ENCODE measurements at regions not wholly inside any gene's neighbourhood (a gene's known extent, or its start where the extent isn't known, plus 50 kb on each side); places are given as distances from the start of the nearest gene placed in this dataset.

DNA sequence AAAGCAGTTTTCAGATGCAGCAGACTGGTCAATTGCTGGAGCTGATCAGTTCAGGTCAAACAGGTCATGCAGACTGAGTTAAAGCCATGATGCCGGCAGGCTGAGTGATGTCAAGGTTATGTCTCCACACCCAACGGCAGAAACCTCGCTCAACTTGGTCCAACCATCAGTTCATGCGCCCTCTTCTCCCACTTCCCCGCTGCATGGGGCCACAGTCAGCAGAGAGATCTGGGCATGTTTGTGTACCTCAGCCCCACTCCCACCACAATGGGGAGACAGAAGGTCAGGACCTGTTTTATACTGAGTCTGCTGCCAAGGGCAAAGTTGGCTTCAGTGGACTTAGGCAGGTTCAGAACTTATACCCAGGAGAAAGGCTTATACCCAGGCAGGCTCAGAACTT, 118.7 kb downstream of the TRIM29 start:
- DNase-seq (ENCODE audit: extremely low read depth, low read depth): no peak
- no peak overlapping the region for H3K4me3 ChIP-seq (replicated peaks; ENCODE audit: low read depth, low read length)
- TF ChIP-seq, protein P1, sequence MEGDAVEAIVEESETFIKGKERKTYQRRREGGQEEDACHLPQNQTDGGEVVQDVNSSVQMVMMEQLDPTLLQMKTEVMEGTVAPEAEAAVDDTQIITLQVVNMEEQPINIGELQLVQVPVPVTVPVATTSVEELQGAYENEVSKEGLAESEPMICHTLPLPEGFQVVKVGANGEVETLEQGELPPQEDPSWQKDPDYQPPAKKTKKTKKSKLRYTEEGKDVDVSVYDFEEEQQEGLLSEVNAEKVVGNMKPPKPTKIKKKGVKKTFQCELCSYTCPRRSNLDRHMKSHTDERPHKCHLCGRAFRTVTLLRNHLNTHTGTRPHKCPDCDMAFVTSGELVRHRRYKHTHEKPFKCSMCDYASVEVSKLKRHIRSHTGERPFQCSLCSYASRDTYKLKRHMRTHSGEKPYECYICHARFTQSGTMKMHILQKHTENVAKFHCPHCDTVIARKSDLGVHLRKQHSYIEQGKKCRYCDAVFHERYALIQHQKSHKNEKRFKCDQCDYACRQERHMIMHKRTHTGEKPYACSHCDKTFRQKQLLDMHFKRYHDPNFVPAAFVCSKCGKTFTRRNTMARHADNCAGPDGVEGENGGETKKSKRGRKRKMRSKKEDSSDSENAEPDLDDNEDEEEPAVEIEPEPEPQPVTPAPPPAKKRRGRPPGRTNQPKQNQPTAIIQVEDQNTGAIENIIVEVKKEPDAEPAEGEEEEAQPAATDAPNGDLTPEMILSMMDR (IDR thresholded peaks at IDR 0.05; ENCODE audit: low read depth, low read length, missing control alignments): no peak

DNA sequence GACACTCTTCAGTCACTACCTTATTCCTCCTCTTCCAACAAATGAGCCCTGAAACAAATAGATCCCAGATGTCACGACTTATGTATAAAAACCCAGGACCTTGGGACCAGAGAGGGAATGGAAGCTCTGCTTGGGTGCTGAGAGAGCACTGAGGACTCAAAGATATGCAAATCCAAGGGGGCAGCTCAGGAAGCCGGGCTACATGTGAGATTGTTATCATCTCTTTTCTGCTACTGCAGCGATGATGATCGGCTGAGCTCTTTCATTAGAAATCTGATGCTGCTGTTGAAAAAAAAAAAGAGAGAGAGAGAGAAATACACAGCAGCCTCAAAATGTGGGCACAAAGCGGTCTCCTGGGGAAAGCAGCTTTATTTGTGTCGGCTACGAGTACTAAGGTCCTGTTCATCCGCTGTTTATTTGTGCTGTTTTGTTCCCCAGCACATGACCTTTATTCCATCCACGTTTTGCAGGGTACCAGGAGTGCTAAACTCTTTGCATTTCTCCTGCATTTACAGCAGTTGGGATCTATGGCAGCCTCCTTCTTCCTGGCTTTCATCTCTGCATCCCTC, 120.2 kb downstream of the TRIM29 start:
- TF ChIP-seq, protein P1 (IDR thresholded peaks at IDR 0.05; ENCODE audit: low read depth, low read length, missing control alignments): no peak
- no peak overlapping the region for H3K4me3 ChIP-seq (replicated peaks; ENCODE audit: low read depth, low read length)
- no peak for DNase-seq (ENCODE audit: extremely low read depth, low read depth)

DNA sequence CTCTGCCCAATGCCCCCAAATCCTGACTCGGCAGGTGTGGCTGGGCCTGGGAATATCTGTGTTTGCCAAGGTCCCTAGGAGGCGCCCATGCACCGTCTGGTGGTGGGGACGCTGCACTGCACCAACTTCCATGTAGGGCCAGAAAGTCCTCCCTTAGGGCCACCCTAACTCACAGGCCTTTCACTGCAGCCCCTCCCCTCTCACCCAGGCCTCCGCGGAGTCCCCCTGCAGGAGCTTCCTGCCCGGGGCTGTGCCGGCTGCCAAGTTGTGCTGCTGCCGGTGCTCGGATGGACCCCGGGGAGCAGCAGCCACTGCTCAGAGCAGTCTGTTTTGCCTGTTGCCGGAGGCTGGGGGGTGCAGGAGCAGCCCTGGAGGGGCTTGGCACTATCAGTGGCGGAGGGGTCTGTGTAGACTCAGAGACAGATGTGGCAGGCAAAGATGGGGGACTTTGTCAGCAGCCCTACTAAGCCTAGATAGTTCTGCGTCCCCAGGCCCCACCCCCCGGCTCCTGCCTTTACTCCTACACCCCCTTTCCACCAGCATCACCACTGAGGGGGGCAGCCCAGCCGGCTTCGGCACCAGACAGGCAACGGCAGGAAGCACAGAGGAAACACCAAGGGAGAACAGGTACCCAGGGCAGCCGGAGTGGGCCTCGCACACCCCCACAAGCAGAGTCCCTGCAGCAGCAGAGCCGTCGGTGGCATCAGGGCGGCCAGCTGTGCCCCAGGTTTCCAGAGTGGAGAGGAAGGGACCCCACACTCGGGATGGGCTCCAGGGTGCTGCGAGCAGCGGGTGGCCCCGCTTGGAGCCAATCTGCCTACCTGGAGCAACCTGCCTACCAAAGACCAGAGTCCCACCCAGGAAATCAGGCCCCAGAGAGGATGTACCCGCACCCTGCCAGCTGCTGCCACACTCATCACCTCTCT, 124.3 kb downstream of the TRIM29 start:
- H3K4me3 ChIP-seq (replicated peaks; ENCODE audit: low read depth, low read length): no peak overlapping the region
- TF ChIP-seq, protein P1 (IDR thresholded peaks at IDR 0.05; ENCODE audit: low read depth, low read length, missing control alignments): peak; percentile 60
- DNase-seq (ENCODE audit: extremely low read depth, low read depth): no peak

DNA sequence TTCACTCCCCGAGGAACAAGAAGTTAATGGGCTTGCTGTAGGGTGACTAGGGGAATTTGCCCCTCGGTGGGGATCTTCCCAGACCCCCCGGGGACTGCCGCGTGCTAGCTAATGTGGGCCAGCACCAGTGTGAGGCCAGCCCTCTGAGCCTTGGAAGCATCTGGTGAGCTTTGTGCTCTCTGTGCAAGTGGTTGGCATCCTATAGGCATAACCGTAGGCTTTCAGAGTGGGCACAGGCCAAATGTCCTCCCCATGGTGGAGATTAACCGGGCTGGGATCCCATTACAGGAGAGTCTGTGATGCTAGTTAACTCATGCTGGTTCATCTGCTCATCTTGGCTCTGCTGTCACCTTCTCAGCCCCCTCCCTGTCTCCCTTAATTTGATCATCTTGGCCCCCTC, 125.7 kb downstream of the TRIM29 start:
- TF ChIP-seq, protein P1 (IDR thresholded peaks at IDR 0.05; ENCODE audit: low read depth, low read length, missing control alignments): no peak
- no peak for DNase-seq (ENCODE audit: extremely low read depth, low read depth)
- H3K4me3 ChIP-seq (replicated peaks; ENCODE audit: low read depth, low read length): no peak overlapping the region

DNA sequence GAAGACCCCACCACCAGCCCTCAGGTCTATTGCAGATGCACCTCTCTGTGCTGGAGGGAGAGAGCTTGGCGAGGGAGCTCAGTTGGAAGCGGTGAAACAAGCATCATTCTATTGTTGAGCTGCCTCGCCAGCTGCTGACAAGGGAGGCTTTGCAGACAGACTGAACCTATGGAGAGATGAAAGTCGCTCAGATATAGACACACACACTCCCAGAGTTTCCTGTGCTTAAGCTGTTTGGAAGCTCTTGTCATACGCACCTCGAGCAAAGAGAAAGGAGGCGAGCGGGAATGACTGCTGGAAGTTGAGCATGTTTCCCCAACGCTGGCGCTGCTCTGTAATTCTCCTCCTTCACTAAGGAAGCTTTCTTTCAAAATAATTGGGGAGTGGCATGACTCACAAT, 126.1 kb downstream of the TRIM29 start:
- DNase-seq (ENCODE audit: extremely low read depth, low read depth): no peak
- no peak overlapping the region for H3K4me3 ChIP-seq (replicated peaks; ENCODE audit: low read depth, low read length)
- TF ChIP-seq, protein P1 (IDR thresholded peaks at IDR 0.05; ENCODE audit: low read depth, low read length, missing control alignments): no peak

DNA sequence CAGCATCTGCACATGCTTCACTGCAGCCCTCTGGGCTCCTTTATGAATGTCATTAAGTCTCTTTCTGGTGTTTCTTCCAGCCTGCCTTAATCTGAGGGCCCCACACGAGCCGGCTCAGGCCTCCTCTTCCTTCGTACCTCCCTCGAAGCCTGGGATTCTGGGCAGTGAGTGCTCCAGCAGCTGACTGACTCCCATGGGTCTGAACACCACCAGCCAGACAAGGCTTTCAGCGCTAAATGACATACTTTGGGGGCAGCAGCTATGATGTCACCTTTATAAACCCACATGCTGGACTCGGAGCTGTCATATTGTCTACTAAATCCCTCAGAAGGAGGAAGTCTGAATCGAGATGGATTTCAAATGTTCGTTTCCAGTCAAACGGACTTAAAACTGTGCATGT, 127.1 kb downstream of the TRIM29 start:
- no peak for DNase-seq (ENCODE audit: extremely low read depth, low read depth)
- TF ChIP-seq, protein P1 (IDR thresholded peaks at IDR 0.05; ENCODE audit: low read depth, low read length, missing control alignments): no peak

More for the DNA sequence above, 127.1 kb downstream of the TRIM29 start:
- H3K4me3 ChIP-seq (replicated peaks; ENCODE audit: low read depth, low read length): no peak overlapping the region

Data from HFF-Myc (cell line).